Pancreas (tissue), 10 donors: ENCODE measurements at regions not wholly inside any gene's neighbourhood (a gene's known extent, or its start where the extent isn't known, plus 50 kb on each side); places are given as distances from the start of the nearest gene placed in this dataset.

Experiments
- ATAC-seq, 4 donors: fragments of 200-7000 bp; cut with Tn5 transposase; one replicate each; pipeline versions ENCODE4 v1.8.0 to v1.9.1; 2020; ENCODE audit warnings: mild to moderate bottlenecking in 4 of 4, moderate library complexity in 4 of 4
- DNase-seq, 6 donors: peaks; one replicate each; pipeline ENCODE4 v3.0.0-alpha.2; 2020
- FAIRE-seq: peaks from 2 replicates; lab custom pipeline; 2012; peaks lifted over from hg19 to GRCh38; lab: Jason Lieb, UNC
- H3K27ac ChIP-seq, 4 donors: fragments of 200-600 bp; sonication (generic); 1 replicate in 3 of 4; 2 replicates in 1 of 4; pipeline versions ENCODE4 v1.5.0 to v1.8.0; 2020
- H3K27me3 ChIP-seq, 4 donors: fragments of 200-600 bp; one replicate each; pipeline ENCODE4 v1.8.0; 2021
- H3K36me3 ChIP-seq, 3 donors: fragments of 200-600 bp; sonication (generic) in 1 of 3; one replicate each; pipeline versions ENCODE4 v1.5.0 to v1.8.0; 2020 to 2021
- H3K4me1 ChIP-seq, 3 donors: fragments of 200-600 bp; one replicate each; pipeline ENCODE4 v1.8.0; 2021
- H3K4me3 ChIP-seq, 4 donors: fragments of 200-600 bp; sonication (generic) in 2 of 4; one replicate each; pipeline versions ENCODE4 v1.5.0 to v1.8.0; 2020 to 2021
- H3K9me3 ChIP-seq, 4 donors: fragments of 200-600 bp; one replicate each; pipeline ENCODE4 v1.8.0; 2021
- WGBS, 2 donors: extraction: QIAGEN DNeasy Blood & Tissue Kit; methylation state at CpG; one replicate each; pipeline ENCODE4 v1.1.7; 2013; 5-methylcytosine and 5-hydroxymethylcytosine counted together
- intact Hi-C, 3 donors: fragments of 100-400 bp; cut with DNase I; formaldehyde crosslinking; loops; one replicate each; pipeline versions ENCODE4 v1.11.1 to v1.14.2; 2022
- TF ChIP-seq, protein P1 (sequence below), 4 donors: fragments of 200-600 bp; sonication (generic) in 3 of 4; IDR thresholded peaks; one replicate each; pipeline versions ENCODE4 v1.5.0 to v1.8.0; 2021; ENCODE audit warnings: antibody characterized with exemption in 4 of 4
- donor health status: healthy with polysubstance abuse.
- donor health status: DM: no; HTN: no; CAD: no; lungs with moderate emphysema.
- donor health status: DM: no; HTN: no; CAD: no.
- donor health status: control.
- donor health status: control.
- donor health status: Bipolar disorder and iron deficiency.
- donor health status: DM: yes; HTN: yes; CAD: no.
- donor health status: DM: no; HTN: no; CAD: no.
- donor health status: DM: no; HTN: no; CAD: no.
- donor health status: DM: yes; HTN: yes; CAD: no.

DNA sequence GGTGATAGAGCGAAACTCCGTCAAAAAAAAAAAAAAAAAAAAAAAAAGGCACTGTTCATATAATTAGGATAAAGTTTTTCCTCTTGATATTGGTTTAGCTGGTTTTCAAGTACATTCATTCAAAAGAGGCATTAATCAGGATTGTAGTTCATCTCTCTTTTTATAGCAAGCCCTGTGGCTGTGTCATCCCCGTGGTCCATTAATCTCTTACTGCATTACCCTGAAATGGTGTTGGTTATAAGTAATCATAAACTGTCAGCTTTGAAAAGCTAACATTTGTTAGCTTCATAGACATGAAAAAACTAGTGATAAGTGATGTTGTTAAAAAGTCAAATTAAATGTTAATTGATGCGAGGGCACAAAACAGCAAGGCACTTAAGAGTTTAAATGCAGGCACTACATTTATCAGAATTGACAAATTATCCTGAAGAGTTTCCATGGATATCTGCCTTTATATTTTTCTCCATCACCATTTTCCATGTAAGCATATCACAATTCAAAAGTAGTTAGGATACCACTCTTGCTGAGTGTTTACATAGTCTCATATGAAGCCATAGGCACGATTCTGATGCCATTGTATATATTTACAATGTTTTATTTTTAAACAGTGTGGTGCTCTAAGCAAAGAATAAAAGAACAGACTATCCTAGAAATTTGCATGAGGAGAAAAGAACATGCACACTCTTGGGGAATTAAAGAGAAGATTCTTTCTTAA lies 193.1 kb downstream of the OTOL1 start:
- FAIRE-seq = no peak
- Histone ChIP-seq H3K9me3 (no peaks in the 10 kb centered on the region), H3K27ac (no peak overlapping the region), H3K4me1 (no peaks in the 10 kb centered on the region), H3K36me3 (no peaks in the 10 kb centered on the region), H3K4me3 (no peak overlapping the region), H3K27me3 (no peaks in the 10 kb centered on the region)
- TF ChIP-seq, protein P1, sequence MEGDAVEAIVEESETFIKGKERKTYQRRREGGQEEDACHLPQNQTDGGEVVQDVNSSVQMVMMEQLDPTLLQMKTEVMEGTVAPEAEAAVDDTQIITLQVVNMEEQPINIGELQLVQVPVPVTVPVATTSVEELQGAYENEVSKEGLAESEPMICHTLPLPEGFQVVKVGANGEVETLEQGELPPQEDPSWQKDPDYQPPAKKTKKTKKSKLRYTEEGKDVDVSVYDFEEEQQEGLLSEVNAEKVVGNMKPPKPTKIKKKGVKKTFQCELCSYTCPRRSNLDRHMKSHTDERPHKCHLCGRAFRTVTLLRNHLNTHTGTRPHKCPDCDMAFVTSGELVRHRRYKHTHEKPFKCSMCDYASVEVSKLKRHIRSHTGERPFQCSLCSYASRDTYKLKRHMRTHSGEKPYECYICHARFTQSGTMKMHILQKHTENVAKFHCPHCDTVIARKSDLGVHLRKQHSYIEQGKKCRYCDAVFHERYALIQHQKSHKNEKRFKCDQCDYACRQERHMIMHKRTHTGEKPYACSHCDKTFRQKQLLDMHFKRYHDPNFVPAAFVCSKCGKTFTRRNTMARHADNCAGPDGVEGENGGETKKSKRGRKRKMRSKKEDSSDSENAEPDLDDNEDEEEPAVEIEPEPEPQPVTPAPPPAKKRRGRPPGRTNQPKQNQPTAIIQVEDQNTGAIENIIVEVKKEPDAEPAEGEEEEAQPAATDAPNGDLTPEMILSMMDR (IDR thresholded peaks at IDR 0.05) = no peak
- WGBS, 2 donors = 64 to 77% methylated on average over 5 of the region's 5 CpGs
- no peak for DNase-seq
- ATAC-seq = no peak
- intact Hi-C loops = no loop called here

DNA sequence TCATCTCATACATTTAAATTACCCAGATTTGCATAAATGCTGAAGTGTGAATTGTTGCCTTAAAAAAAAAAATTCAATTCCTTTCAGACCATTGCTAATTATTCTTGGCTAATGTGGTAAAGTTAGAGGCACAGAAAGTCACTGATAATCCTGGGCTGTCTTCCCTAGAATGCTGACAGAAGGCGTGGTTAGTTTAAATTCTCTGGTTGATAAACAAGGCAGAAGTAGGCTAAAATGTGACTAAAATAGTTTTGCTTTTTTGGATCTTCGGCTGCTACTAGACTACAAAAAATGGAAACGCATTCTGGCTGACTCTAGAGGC lies 193.7 kb downstream of the OTOL1 start:
- Histone ChIP-seq H3K36me3 (no peaks in the 10 kb centered on the region), H3K4me1 (no peaks in the 10 kb centered on the region), H3K9me3 (no peaks in the 10 kb centered on the region), H3K4me3 (no peak overlapping the region), H3K27ac (no peak overlapping the region), H3K27me3 (no peaks in the 10 kb centered on the region)
- 42 to 67% methylated on average over 3 of the region's 3 CpGs for WGBS, 2 donors
- DNase-seq = no peak
- intact Hi-C loops = no loop called here
- ATAC-seq = no peak
- TF ChIP-seq, protein P1 (IDR thresholded peaks at IDR 0.05) = no peak
- FAIRE-seq = no peak

DNA sequence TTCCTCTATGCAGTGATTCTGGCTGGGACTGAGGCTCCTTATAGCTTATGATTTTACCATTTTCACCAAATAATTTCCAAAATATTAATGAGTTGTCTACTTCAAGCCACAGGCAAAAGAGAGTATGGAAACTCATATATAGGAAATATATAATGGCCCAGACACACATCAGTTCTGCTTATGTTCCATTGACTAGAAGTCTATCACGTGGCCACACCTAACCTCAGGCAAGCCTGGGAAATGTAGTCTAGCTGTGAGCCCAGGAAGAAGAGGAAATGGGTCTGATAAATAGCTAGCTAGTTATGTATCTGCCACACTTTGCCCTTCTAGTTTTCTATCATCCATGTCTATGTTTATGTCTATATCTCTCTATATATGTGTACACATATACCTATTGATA lies 195.1 kb downstream of the OTOL1 start:
- intact Hi-C loops = no loop called here
- TF ChIP-seq, protein P1 (IDR thresholded peaks at IDR 0.05) = no peak

DNA sequence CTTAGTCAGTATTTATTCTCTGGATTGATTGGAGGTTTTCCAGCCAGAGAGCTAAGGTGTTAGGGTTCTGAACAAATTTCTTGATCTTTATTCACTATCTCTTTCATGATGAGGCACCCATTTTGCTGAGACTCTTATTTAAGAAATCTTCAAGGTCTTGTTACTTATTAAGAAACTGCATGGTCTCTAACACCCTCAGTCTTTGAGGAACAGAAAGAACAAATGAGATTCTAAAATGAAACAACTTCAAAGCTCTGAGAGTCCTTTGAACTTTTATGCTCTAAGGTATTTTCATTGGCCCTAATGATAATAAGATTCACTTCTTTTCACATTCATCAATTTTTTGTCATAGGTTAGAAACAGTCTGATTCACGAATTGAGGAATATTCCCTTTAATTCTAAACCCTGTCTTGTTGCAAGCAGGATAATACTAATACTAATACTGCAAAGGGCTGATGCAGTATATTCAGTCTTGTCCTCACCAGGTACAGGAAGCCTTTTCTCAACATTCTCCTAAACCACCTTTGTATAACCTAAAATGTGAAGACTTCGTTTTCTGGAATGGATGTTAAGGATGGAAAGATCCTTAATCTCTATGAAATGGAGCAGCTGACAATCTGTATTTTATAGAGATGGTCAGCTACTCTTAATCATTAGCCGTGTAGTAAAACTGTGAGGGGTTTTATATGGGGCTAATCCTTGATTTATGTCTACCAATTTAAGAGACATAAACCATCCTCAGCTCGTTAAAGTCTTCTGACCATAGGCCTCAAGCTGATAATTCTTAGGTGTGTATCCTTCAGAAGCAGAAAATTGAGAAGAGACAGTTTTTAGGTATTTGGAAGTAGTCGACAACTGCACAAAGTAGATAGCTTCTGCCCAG lies 198.3 kb downstream of the OTOL1 start:
- H3K27me3 ChIP-seq = no peaks in the 10 kb centered on the region
- H3K27ac ChIP-seq = no peak overlapping the region
- no peaks in the 10 kb centered on the region for H3K4me1 ChIP-seq
- 45 to 49% methylated on average over 5 of the region's 5 CpGs for WGBS, 2 donors
- ATAC-seq (no peak), FAIRE-seq (no peak), DNase-seq (no peak)
- no peaks in the 10 kb centered on the region for H3K36me3 ChIP-seq
- TF ChIP-seq, protein P1 (IDR thresholded peaks at IDR 0.05) = no peak
- intact Hi-C loops = no loop called here
- H3K4me3 ChIP-seq = no peak overlapping the region
- no peaks in the 10 kb centered on the region for H3K9me3 ChIP-seq

More for the DNA sequence above, 195.1 kb downstream of the OTOL1 start:
- no peaks in the 10 kb centered on the region for H3K27me3 ChIP-seq
- H3K9me3 ChIP-seq = no peaks in the 10 kb centered on the region
- no peaks in the 10 kb centered on the region for H3K36me3 ChIP-seq
- ATAC-seq (no peak), DNase-seq (no peak), FAIRE-seq (no peak)
- no peak overlapping the region for H3K27ac ChIP-seq
- H3K4me3 ChIP-seq = no peak overlapping the region
- WGBS, 2 donors = 64 to 69% methylated on average over 1 of the region's 1 CpG
- no peaks in the 10 kb centered on the region for H3K4me1 ChIP-seq

DNA sequence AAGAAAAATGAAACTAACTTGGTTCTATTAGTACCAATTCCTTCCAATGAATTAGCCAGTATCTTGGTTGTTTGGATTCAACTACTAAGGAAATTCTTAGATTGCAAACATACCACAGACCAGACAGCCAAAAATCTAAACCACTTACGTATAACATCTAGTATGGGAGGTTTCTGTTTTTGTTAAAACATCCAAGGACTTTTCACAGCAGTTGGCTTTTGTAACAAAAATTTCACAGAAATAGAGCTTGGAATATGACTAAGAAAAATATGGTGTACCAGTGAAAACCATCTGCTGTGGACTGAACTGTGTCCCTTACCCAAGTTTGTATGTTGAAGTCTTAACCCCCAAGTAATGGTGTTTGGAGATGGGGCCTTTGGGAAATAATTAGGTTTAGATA lies 199.2 kb downstream of the OTOL1 start:
- H3K27ac ChIP-seq = no peak overlapping the region
- no peak for ATAC-seq
- H3K36me3 ChIP-seq = no peaks in the 10 kb centered on the region
- H3K27me3 ChIP-seq = no peaks in the 10 kb centered on the region
- no peak overlapping the region for H3K4me3 ChIP-seq
- no peaks in the 10 kb centered on the region for H3K9me3 ChIP-seq
- TF ChIP-seq, protein P1 (IDR thresholded peaks at IDR 0.05) = no peak
- intact Hi-C loops = no loop called here
- no peaks in the 10 kb centered on the region for H3K4me1 ChIP-seq
- 61 to 88% methylated on average over 1 of the region's 1 CpG for WGBS, 2 donors
- DNase-seq = no peak
- no peak for FAIRE-seq
